ENCODE measurements at regions not wholly inside any gene's neighbourhood (a gene's known extent, or its start where the extent isn't known, plus 50 kb on each side); places are given as distances from the start of the nearest gene placed in this dataset.

DNA sequence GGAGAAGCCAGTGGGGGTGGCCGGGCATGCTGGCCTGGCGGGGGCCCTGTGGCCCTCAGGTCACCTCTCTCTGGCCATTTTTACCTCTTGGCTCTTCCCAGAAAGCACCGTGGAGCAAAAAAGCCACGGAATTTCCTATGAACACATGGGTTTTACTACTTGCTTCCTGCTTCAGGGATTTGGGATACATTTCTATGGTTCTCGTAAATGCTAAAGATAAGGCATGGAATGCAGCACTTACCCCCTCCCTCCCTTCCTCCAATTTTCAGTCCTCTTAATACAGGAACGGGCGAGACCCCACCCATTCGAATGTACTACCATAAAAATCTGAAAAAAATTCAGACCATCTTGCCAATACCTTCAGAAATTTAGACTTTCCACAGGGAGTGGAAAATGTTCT is 279.7 kb downstream of the ARHGAP12 start:
- Histone ChIP-seq H3K36me3 (ENCODE audit: control insufficient read depth, low read length) (no peaks in the 10 kb centered on the region), H3K79me2 (ENCODE audit: control insufficient read depth, low read length) (no peaks in the 10 kb centered on the region), H3F3A (ENCODE audit: control insufficient read depth, insufficient read depth) (no peaks in the 10 kb centered on the region), H3K4me1 (ENCODE audit: control insufficient read depth, low read length) (no peaks in the 10 kb centered on the region), H4K20me1 (ENCODE audit: control insufficient read depth, insufficient read depth, low read depth, low read length) (no peaks in the 10 kb centered on the region), H3K9me3 (ENCODE audit: control insufficient read depth, insufficient read depth, low read length) (no peaks in the 10 kb centered on the region), H3K4me3 (ENCODE audit: low read length) (no peak overlapping the region), H3K4me2 (ENCODE audit: low read length) (no peak overlapping the region), H3K27ac (ENCODE audit: low read depth, low read length) (no peak overlapping the region), H3K27me3 (ENCODE audit: control insufficient read depth, low read length) (no peaks in the 10 kb centered on the region), H3K9me2 (replicated peaks; ENCODE audit: control insufficient read depth, low read length) (no peaks in the 10 kb centered on the region)
- TF ChIP-seq EZH2phosphoT487 (IDR thresholded peaks at IDR 0.05; ENCODE audit: borderline replicate concordance, low read length), result no peak
- TF ChIP-seq, protein P1, sequence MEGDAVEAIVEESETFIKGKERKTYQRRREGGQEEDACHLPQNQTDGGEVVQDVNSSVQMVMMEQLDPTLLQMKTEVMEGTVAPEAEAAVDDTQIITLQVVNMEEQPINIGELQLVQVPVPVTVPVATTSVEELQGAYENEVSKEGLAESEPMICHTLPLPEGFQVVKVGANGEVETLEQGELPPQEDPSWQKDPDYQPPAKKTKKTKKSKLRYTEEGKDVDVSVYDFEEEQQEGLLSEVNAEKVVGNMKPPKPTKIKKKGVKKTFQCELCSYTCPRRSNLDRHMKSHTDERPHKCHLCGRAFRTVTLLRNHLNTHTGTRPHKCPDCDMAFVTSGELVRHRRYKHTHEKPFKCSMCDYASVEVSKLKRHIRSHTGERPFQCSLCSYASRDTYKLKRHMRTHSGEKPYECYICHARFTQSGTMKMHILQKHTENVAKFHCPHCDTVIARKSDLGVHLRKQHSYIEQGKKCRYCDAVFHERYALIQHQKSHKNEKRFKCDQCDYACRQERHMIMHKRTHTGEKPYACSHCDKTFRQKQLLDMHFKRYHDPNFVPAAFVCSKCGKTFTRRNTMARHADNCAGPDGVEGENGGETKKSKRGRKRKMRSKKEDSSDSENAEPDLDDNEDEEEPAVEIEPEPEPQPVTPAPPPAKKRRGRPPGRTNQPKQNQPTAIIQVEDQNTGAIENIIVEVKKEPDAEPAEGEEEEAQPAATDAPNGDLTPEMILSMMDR (IDR thresholded peaks at IDR 0.05; ENCODE audit: low read depth, low read length, poor library complexity, severe bottlenecking), result no peak

- Histone ChIP-seq H3F3A (ENCODE audit: control insufficient read depth, insufficient read depth) (no peaks in the 10 kb centered on the region), H3K9me2 (replicated peaks; ENCODE audit: control insufficient read depth, low read length) (no peaks in the 10 kb centered on the region), H3K27ac (ENCODE audit: low read depth, low read length) (no peak overlapping the region), H3K79me2 (ENCODE audit: control insufficient read depth, low read length) (no peaks in the 10 kb centered on the region), H3K27me3 (ENCODE audit: control insufficient read depth, low read length) (no peaks in the 10 kb centered on the region), H3K4me2 (ENCODE audit: low read length) (no peak overlapping the region), H3K4me3 (ENCODE audit: low read length) (no peak overlapping the region), H4K20me1 (ENCODE audit: control insufficient read depth, insufficient read depth, low read depth, low read length) (no peaks in the 10 kb centered on the region), H3K9me3 (ENCODE audit: control insufficient read depth, insufficient read depth, low read length) (no peaks in the 10 kb centered on the region), H3K36me3 (ENCODE audit: control insufficient read depth, low read length) (no peaks in the 10 kb centered on the region), H3K4me1 (ENCODE audit: control insufficient read depth, low read length) (no peaks in the 10 kb centered on the region)
- TF ChIP-seq EZH2phosphoT487 (IDR thresholded peaks at IDR 0.05; ENCODE audit: borderline replicate concordance, low read length), result no peak
- TF ChIP-seq, protein P1 (IDR thresholded peaks at IDR 0.05; ENCODE audit: low read depth, low read length, poor library complexity, severe bottlenecking), result no peak
Measured at GRCh38 chr10:31647861-31648260, 280.8 kb downstream of the ARHGAP12 start.

DNA sequence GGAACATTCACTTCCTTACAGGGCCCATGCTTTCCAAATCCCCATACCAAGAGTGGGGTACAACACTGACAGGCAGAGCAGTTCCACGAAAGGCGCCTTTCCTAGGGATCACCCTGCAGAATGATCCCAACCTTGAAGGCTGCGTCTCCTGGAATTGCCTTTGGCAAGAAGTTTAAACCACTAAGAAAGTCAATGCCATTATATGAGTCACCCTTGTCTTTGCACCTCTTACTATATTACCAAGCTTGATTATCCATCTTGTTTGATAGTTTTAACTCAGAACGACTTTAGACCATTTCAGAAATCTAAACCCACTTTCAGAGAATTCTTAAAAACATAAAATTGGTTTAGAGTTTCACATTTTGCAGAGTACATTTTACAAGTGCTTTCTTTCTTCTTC is 282.1 kb downstream of the ARHGAP12 start:
- no peaks in the 10 kb centered on the region for H4K20me1 ChIP-seq (ENCODE audit: control insufficient read depth, insufficient read depth, low read depth, low read length)
- H3K27ac ChIP-seq (ENCODE audit: low read depth, low read length), result no peak overlapping the region
- no peaks in the 10 kb centered on the region for H3K4me1 ChIP-seq (ENCODE audit: control insufficient read depth, low read length)
- no peaks in the 10 kb centered on the region for H3F3A ChIP-seq (ENCODE audit: control insufficient read depth, insufficient read depth)
- H3K27me3 ChIP-seq (ENCODE audit: control insufficient read depth, low read length), result no peaks in the 10 kb centered on the region
- no peaks in the 10 kb centered on the region for H3K79me2 ChIP-seq (ENCODE audit: control insufficient read depth, low read length)
- no peaks in the 10 kb centered on the region for H3K9me3 ChIP-seq (ENCODE audit: control insufficient read depth, insufficient read depth, low read length)
- no peaks in the 10 kb centered on the region for H3K36me3 ChIP-seq (ENCODE audit: control insufficient read depth, low read length)
- H3K4me2 ChIP-seq (ENCODE audit: low read length), result no peak overlapping the region
- no peak overlapping the region for H3K4me3 ChIP-seq (ENCODE audit: low read length)
- H3K9me2 ChIP-seq (replicated peaks; ENCODE audit: control insufficient read depth, low read length), result no peaks in the 10 kb centered on the region
- no peak for TF ChIP-seq EZH2phosphoT487 (IDR thresholded peaks at IDR 0.05; ENCODE audit: borderline replicate concordance, low read length)
- TF ChIP-seq, protein P1 (IDR thresholded peaks at IDR 0.05; ENCODE audit: low read depth, low read length, poor library complexity, severe bottlenecking), result no peak

- Histone ChIP-seq H3K9me3 (ENCODE audit: control insufficient read depth, insufficient read depth, low read length) (no peaks in the 10 kb centered on the region), H3K4me2 (ENCODE audit: low read length) (no peak overlapping the region), H3F3A (ENCODE audit: control insufficient read depth, insufficient read depth) (no peaks in the 10 kb centered on the region), H3K79me2 (ENCODE audit: control insufficient read depth, low read length) (no peaks in the 10 kb centered on the region), H3K9me2 (replicated peaks; ENCODE audit: control insufficient read depth, low read length) (no peaks in the 10 kb centered on the region), H3K4me1 (ENCODE audit: control insufficient read depth, low read length) (no peaks in the 10 kb centered on the region), H3K27ac (ENCODE audit: low read depth, low read length) (no peak overlapping the region), H3K27me3 (ENCODE audit: control insufficient read depth, low read length) (no peaks in the 10 kb centered on the region), H4K20me1 (ENCODE audit: control insufficient read depth, insufficient read depth, low read depth, low read length) (no peaks in the 10 kb centered on the region), H3K36me3 (ENCODE audit: control insufficient read depth, low read length) (no peaks in the 10 kb centered on the region), H3K4me3 (ENCODE audit: low read length) (no peak overlapping the region)
- TF ChIP-seq EZH2phosphoT487 (IDR thresholded peaks at IDR 0.05; ENCODE audit: borderline replicate concordance, low read length), result no peak
- TF ChIP-seq, protein P1 (IDR thresholded peaks at IDR 0.05; ENCODE audit: low read depth, low read length, poor library complexity, severe bottlenecking), result no peak
Measured at GRCh38 chr10:31645786-31646185, 282.8 kb downstream of the ARHGAP12 start.
